ENCODE measurements at regions not wholly inside any gene's neighbourhood (a gene's known extent, or its start where the extent isn't known, plus 50 kb on each side); places are given as distances from the start of the nearest gene placed in this dataset.

DNA sequence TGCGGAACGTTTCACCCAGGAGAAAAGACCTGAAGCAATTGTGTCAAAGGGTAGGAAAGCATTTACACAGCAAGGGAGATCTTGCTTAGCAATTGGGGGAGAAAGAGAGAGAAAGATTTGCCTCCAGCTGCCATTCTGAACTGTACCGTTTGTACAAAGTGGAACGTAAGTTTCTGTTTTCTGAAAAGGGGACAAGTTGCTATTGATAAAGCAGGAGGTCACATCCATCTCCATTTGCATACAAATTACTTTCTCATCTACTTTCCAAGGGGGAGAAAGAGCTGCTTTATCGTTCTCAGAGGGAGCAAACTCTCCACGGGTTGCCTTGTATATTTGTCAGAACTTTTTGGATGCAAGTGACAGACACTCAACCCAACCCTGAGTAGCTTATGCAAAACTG is 92.0 kb upstream of the CARD11 start:
- H3K36me3 ChIP-seq (replicated peaks; ENCODE audit: insufficient read depth, low read depth): no peaks in the 10 kb centered on the region
- H3K27me3 ChIP-seq: no peaks in the 10 kb centered on the region
- H3K4me1 ChIP-seq (ENCODE audit: insufficient read depth): no peaks in the 10 kb centered on the region
- no peaks in the 10 kb centered on the region for H3K9me3 ChIP-seq (ENCODE audit: low read depth)
- whole genome bisulfite sequencing (ENCODE audit: low lambda C conversion rate, missing lambda C conversion rate): 79% methylated on average over 6 of the region's 6 CpGs
- H3K27ac ChIP-seq: no peak overlapping the region
- H3K9me2 ChIP-seq (replicated peaks; ENCODE audit: insufficient read depth): no peaks in the 10 kb centered on the region
- no peaks in the 10 kb centered on the region for H3K79me2 ChIP-seq
- no peak overlapping the region for H2AFZ ChIP-seq
- H3K4me3 ChIP-seq: no peak overlapping the region
- H3K4me2 ChIP-seq: no peak overlapping the region
- H4K20me1 ChIP-seq (ENCODE audit: insufficient read depth, poor library complexity, severe bottlenecking): no peaks in the 10 kb centered on the region
- DNase-seq (ENCODE audit: low spot score): no peak
- TF ChIP-seq EZH2phosphoT487 (IDR thresholded peaks at IDR 0.05; ENCODE audit: low read depth, severe bottlenecking, unreplicated experiment) (no peak), EZH2 (IDR thresholded peaks at IDR 0.05; ENCODE audit: borderline replicate concordance) (no peak)
- TF ChIP-seq, protein P1, sequence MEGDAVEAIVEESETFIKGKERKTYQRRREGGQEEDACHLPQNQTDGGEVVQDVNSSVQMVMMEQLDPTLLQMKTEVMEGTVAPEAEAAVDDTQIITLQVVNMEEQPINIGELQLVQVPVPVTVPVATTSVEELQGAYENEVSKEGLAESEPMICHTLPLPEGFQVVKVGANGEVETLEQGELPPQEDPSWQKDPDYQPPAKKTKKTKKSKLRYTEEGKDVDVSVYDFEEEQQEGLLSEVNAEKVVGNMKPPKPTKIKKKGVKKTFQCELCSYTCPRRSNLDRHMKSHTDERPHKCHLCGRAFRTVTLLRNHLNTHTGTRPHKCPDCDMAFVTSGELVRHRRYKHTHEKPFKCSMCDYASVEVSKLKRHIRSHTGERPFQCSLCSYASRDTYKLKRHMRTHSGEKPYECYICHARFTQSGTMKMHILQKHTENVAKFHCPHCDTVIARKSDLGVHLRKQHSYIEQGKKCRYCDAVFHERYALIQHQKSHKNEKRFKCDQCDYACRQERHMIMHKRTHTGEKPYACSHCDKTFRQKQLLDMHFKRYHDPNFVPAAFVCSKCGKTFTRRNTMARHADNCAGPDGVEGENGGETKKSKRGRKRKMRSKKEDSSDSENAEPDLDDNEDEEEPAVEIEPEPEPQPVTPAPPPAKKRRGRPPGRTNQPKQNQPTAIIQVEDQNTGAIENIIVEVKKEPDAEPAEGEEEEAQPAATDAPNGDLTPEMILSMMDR (IDR thresholded peaks at IDR 0.05; ENCODE audit: poor library complexity): no peak

DNA sequence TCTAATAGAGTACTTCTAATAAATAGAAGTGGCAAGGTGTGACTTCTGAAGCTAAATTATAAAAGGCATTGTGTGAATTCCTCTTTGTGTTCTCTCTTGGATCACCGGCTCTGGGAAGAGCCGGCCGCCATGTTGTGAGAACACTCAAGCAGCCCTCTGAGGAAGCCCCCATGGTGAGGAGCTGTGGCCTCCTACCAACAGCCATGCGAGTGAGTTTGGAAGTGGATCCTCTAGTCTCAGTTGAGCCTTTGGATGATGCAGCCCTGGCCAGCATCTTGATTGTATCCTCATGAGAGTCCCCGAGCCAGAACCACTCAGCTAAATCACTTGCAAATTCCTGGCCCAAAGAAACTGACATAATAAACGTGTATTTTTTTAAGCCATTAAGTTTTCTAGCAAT is 94.5 kb upstream of the CARD11 start:
- H3K9me2 ChIP-seq (replicated peaks; ENCODE audit: insufficient read depth): no peaks in the 10 kb centered on the region
- no peak overlapping the region for H3K27ac ChIP-seq
- H3K27me3 ChIP-seq: no peaks in the 10 kb centered on the region
- DNase-seq (ENCODE audit: low spot score): no peak
- H3K4me2 ChIP-seq: no peak overlapping the region
- no peaks in the 10 kb centered on the region for H3K9me3 ChIP-seq (ENCODE audit: low read depth)
- TF ChIP-seq, protein P1 (IDR thresholded peaks at IDR 0.05; ENCODE audit: poor library complexity): no peak
- TF ChIP-seq EZH2phosphoT487 (IDR thresholded peaks at IDR 0.05; ENCODE audit: low read depth, severe bottlenecking, unreplicated experiment) (no peak), EZH2 (IDR thresholded peaks at IDR 0.05; ENCODE audit: borderline replicate concordance) (no peak)
- H3K4me3 ChIP-seq: no peak overlapping the region
- H4K20me1 ChIP-seq (ENCODE audit: insufficient read depth, poor library complexity, severe bottlenecking): no peaks in the 10 kb centered on the region
- H2AFZ ChIP-seq: no peak overlapping the region
- H3K79me2 ChIP-seq: no peaks in the 10 kb centered on the region
- no peaks in the 10 kb centered on the region for H3K36me3 ChIP-seq (replicated peaks; ENCODE audit: insufficient read depth, low read depth)
- 94% methylated on average over 6 of the region's 6 CpGs for WGBS (ENCODE audit: low lambda C conversion rate, missing lambda C conversion rate)
- H3K4me1 ChIP-seq (ENCODE audit: insufficient read depth): no peaks in the 10 kb centered on the region

DNA sequence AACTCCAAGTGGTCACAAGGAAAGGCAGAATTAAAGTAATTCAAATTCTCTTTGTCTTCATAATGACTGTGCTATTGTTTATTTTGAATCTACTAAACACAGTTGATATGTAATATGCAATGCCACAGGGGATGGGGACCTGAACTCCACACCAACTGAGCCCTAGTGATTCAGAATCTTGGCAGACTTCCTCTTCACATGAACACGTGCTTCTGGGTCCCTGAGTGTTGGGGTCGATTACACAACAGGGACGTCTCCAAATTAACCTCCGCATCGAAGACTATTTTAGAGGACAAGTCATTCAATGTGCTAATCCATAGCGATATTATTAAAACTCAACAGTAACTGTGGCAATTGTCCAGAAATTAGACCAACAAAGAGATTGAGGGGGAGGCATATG is 95.3 kb upstream of the CARD11 start:
- H3K27me3 ChIP-seq: no peaks in the 10 kb centered on the region
- TF ChIP-seq, protein P1 (IDR thresholded peaks at IDR 0.05; ENCODE audit: poor library complexity): no peak
- TF ChIP-seq EZH2phosphoT487 (IDR thresholded peaks at IDR 0.05; ENCODE audit: low read depth, severe bottlenecking, unreplicated experiment) (no peak), EZH2 (IDR thresholded peaks at IDR 0.05; ENCODE audit: borderline replicate concordance) (no peak)

DNA sequence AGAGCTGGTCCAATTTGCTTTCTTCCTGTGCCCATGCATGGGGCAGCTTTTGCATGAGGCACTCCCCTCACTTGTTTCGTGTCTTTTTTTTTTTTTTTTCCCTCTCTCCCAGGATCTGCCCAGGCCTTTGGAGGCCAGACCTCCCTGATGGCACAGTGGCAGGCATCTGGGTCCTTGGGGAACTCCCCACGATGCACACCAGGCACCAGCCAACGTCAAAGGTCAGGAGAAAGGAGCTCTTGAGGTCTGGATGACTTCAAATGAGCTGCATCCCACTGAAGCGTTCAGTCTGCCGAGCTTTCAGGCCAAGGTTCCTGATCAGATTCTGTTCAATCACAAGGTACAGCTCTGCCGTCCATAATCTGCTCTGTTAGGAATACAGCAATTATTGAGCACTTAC is 97.2 kb upstream of the CARD11 start:
- Histone ChIP-seq H3K27me3 (no peaks in the 10 kb centered on the region), H3K79me2 (no peaks in the 10 kb centered on the region), H3K9me2 (replicated peaks; ENCODE audit: insufficient read depth) (no peaks in the 10 kb centered on the region), H2AFZ (no peak overlapping the region), H3K9me3 (ENCODE audit: low read depth) (no peaks in the 10 kb centered on the region), H3K4me1 (ENCODE audit: insufficient read depth) (no peaks in the 10 kb centered on the region), H3K4me2 (no peak overlapping the region), H3K36me3 (replicated peaks; ENCODE audit: insufficient read depth, low read depth) (no peaks in the 10 kb centered on the region), H4K20me1 (ENCODE audit: insufficient read depth, poor library complexity, severe bottlenecking) (no peaks in the 10 kb centered on the region), H3K27ac (no peak overlapping the region), H3K4me3 (no peak overlapping the region)
- no peak for TF ChIP-seq EZH2 (IDR thresholded peaks at IDR 0.05; ENCODE audit: borderline replicate concordance)
- TF ChIP-seq, protein P1 (IDR thresholded peaks at IDR 0.05; ENCODE audit: poor library complexity): no peak
- TF ChIP-seq EZH2phosphoT487 (IDR thresholded peaks at IDR 0.05; ENCODE audit: low read depth, severe bottlenecking, unreplicated experiment): no peak
- DNase-seq (ENCODE audit: low spot score): no peak
- 53% methylated on average over 6 of the region's 6 CpGs for WGBS (ENCODE audit: low lambda C conversion rate, missing lambda C conversion rate)

More for the DNA sequence above, 95.3 kb upstream of the CARD11 start:
- Histone ChIP-seq H3K9me2 (replicated peaks; ENCODE audit: insufficient read depth) (no peaks in the 10 kb centered on the region), H3K4me2 (no peak overlapping the region), H3K27ac (no peak overlapping the region), H2AFZ (no peak overlapping the region), H3K4me1 (ENCODE audit: insufficient read depth) (no peaks in the 10 kb centered on the region), H3K79me2 (no peaks in the 10 kb centered on the region), H3K4me3 (no peak overlapping the region), H3K9me3 (ENCODE audit: low read depth) (no peaks in the 10 kb centered on the region), H4K20me1 (ENCODE audit: insufficient read depth, poor library complexity, severe bottlenecking) (no peaks in the 10 kb centered on the region), H3K36me3 (replicated peaks; ENCODE audit: insufficient read depth, low read depth) (no peaks in the 10 kb centered on the region)
- no peak for DNase-seq (ENCODE audit: low spot score)
- 73% methylated on average over 6 of the region's 6 CpGs for WGBS (ENCODE audit: low lambda C conversion rate, missing lambda C conversion rate)
